Brain microvascular endothelial cell (primary cell): ENCODE measurements at regions not wholly inside any gene's neighbourhood (a gene's known extent, or its start where the extent isn't known, plus 50 kb on each side); places are given as distances from the start of the nearest gene placed in this dataset.
A peak's percentile ranks its signal among the peaks of the same experiment; 100 is the strongest.

Experiments used
- DNase-seq: peaks from one replicate; pipeline ENCODE4 v3.0.0-alpha.2; 2020
- H3K27ac ChIP-seq: fragments of 250-450 bp; sonication (Bioruptor Pico); 2 replicates; pipeline ENCODE4 v1.5.1; 2020; ENCODE audit warnings: mild to moderate bottlenecking, moderate library complexity
- H3K27me3 ChIP-seq: fragments of 250-450 bp; sonication (Bioruptor Pico); replicated peaks from 2 replicates; pipeline ENCODE4 v1.5.1; 2020; ENCODE audit warnings: mild to moderate bottlenecking
- H3K36me3 ChIP-seq: fragments of 250-450 bp; sonication (Bioruptor Pico); replicated peaks from 2 replicates; pipeline ENCODE4 v1.5.1; 2020; ENCODE audit warnings: mild to moderate bottlenecking
- H3K4me3 ChIP-seq: 2 replicates; pipeline ENCODE4 v1.5.1; 2011; ENCODE audit warnings: low read depth, mild to moderate bottlenecking, control low read depth, low read length, moderate library complexity
- CTCF ChIP-seq: IDR thresholded peaks from 2 replicates; pipeline ENCODE4 v1.5.1; 2011; ENCODE audit warnings: low read depth, mild to moderate bottlenecking, moderate library complexity, low read length, control low read depth, inconsistent platforms; ENCODE audit errors: missing control alignments
- in situ Hi-C: cut with HindIII; loops from 2 replicates; pipeline ENCODE4 v1.10.0; 2017; ENCODE audit warnings: low sequenced_read_pairs, low pct_ligation_motif_present

DNA sequence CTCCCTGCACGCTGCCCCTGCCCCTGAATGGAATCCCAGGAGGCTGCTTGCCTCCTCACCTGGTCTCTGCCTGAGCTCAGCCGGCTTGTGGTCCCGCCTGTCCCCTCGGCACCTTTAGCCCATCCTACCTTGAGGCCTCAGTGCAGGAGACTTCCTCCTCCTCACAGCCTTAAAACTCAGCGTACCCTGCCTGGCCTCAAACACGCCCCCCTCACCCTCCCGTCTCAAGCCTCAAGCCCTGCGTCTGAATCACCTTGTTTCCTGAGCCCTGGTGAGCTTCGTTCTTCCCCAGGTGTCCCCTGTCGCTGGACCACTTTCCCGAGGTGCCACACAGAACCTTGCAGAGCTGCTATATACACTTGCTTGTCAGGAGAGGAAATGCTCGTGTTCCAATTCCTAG lies 110.2 kb upstream of the SPIN1 start:
- H3K27me3 ChIP-seq, result no peaks in the 10 kb centered on the region

DNA sequence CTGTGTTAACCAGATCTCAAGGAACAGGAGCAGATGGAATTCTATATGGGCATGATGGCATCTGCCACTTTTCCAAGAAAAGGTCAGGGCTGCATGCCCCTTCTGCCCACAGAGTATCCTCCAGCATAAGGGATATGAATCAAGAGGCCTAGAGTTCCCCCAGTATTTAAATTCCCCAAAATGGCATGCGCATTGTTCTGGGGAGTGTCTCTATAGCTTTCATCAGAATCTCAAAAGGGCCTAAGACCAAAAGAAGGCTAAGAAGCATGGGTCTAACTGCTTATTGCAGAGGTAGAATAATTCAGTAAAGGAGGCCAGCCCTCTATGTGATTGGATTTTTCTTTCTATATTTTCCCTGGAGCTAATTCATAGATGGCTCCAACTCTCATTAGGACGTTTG lies 114.2 kb upstream of the SPIN1 start:
- Histone ChIP-seq H3K27me3 (no peaks in the 10 kb centered on the region), H3K36me3 (no peaks in the 10 kb centered on the region), H3K27ac (no peak overlapping the region), H3K4me3 (no peak overlapping the region)
- no peak for DNase-seq
- in situ Hi-C loops, result no loop called here
- no peak for TF ChIP-seq CTCF

More for the DNA sequence above, 110.2 kb upstream of the SPIN1 start:
- in situ Hi-C loops, result no loop called here
- Histone ChIP-seq H3K4me3 (no peak overlapping the region), H3K27ac (no peak overlapping the region), H3K36me3 (no peaks in the 10 kb centered on the region)
- DNase-seq, result no peak
- no peak for TF ChIP-seq CTCF

- in situ Hi-C loops, result no loop called here
- DNase-seq, result no peak
- Histone ChIP-seq H3K27me3 (no peaks in the 10 kb centered on the region), H3K36me3 (no peaks in the 10 kb centered on the region), H3K4me3 (no peak overlapping the region), H3K27ac (no peak overlapping the region)
- TF ChIP-seq CTCF, result peak; percentile 5
Observed at GRCh38 chr9:88272986-88273385, 115.3 kb upstream of the SPIN1 start.

DNA sequence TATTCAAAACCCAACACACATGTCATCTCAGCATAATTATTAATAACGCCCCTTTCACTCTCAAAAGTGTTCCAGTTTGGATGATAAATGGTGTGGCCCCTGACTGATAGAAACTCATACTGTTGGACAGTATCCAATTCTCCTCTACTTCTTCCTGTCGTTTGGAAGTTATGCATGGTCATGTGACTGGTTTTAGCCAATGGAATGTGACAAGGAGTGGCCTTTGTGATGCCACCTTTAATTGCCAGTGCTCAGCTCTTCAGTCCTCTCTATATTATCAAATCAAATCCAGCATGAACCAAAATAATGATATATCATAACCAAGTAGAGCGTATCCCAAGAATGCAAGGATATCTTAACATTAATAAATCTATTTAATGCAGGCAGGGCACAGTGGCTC lies 117.8 kb upstream of the SPIN1 start:
- H3K27ac ChIP-seq, result no peak overlapping the region
- in situ Hi-C loops, result no loop called here
- no peaks in the 10 kb centered on the region for H3K27me3 ChIP-seq
- H3K4me3 ChIP-seq, result no peak overlapping the region
- no peaks in the 10 kb centered on the region for H3K36me3 ChIP-seq
- no peak for TF ChIP-seq CTCF
- no peak for DNase-seq

DNA sequence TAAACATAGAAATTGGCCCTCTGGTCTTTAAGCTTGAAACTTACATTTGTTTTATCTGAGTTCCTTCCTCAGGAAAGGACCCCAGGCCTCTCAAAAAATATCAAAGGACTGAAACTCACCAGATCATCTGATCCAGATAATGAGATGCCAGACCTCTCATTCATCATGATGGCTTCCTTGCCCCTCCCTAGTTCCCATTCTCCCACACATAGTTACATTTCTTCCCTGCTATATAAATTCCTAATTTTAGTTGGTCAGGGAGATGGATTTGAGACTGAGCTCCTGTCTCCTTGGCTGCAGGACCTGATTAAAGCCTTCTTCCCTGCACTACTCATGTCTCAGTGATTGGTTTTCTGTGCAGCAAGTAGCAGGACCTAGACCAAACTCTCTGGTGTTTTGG lies 119.4 kb upstream of the SPIN1 start:
- no peak for TF ChIP-seq CTCF

GRCh38 chr9:88267283-88267682 lies 121.0 kb upstream of the SPIN1 start:
- no peak for DNase-seq
- in situ Hi-C loops, result no loop called here

More for the DNA sequence above, 119.4 kb upstream of the SPIN1 start:
- in situ Hi-C loops, result no loop called here
- no peak overlapping the region for H3K4me3 ChIP-seq
- no peaks in the 10 kb centered on the region for H3K36me3 ChIP-seq
- H3K27ac ChIP-seq, result no peak overlapping the region
- no peaks in the 10 kb centered on the region for H3K27me3 ChIP-seq
- no peak for DNase-seq

More at GRCh38 chr9:88267283-88267682, 121.0 kb upstream of the SPIN1 start:
- H3K36me3 ChIP-seq, result no peaks in the 10 kb centered on the region
- H3K4me3 ChIP-seq, result no peak overlapping the region
- H3K27ac ChIP-seq, result no peak overlapping the region
- TF ChIP-seq CTCF, result no peak
- H3K27me3 ChIP-seq, result no peaks in the 10 kb centered on the region
